Left ventricle myocardium superior (tissue), 1 donor: ENCODE measurements at regions not wholly inside any gene's neighbourhood (a gene's known extent, or its start where the extent isn't known, plus 50 kb on each side); places are given as distances from the start of the nearest gene placed in this dataset.

Experiments used
- ATAC-seq: fragments of 200-7000 bp; cut with Tn5 transposase; one replicate; pipeline ENCODE4 v1.9.1; 2020; ENCODE audit warnings: mild to moderate bottlenecking, moderate library complexity
- DNase-seq: peaks from one replicate; pipeline ENCODE4 v3.0.0-alpha.2; 2020
- intact Hi-C: fragments of 100-400 bp; cut with micrococcal nuclease; formaldehyde crosslinking; loops from one replicate; pipeline ENCODE4 v1.11.0; 2022
- donor health status: DM: no; HTN: yes; CAD: no; lungs with severe emphysema.

DNA sequence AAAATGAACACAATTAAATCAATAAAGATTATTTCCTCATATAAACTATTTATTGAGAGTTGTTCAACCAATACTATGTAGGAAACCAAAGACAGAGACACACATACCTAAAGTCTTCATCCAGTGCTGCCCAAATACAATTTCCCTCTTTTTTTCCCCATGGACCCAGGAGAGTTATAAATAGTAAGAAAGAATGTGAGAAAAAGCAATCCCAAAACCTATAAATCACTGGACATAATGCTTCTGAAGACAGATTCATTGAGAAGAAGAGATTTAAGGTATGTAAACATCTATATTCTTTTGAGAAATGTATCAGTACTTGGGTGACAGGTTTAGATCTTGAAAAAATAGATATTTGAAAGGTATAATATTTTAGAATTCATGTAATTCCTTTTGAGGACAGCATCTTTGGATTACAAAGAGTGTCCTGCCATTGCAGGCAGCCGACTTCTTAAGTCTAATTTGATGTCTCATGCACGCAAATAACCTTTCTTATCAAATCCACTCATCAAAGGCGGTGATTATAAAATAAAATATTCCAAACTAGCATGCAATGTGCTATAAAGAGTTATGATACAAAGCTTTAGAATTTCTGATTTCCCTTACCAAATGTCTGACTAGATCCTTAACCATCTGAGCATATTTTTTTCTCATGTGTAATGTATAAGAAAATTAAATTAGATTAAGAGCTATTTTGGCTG lies 739.4 kb downstream of the LIG4 start:
- intact Hi-C loops, result no loop called here
- DNase-seq, result no peak
- no peak for ATAC-seq

DNA sequence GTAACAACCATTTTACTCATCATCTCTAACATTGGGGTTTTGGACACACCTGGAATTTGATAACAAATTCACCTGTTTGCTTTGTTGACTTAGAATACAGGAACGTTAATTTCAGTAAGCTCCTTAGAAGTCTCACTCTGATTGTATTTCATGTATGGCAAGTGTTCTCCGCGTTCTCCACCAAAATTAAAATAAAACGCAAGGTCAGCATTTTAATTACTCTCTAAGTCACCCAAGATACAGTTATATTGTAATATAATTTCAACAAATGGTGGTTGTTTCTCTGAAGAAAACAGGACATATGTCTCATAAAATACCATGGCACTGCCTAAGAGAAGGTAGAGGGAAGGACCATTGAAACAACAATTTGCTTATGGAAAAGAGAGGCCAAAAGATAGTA lies 742.1 kb downstream of the LIG4 start:
- intact Hi-C loops, result no loop called here
- ATAC-seq, result no peak

DNA sequence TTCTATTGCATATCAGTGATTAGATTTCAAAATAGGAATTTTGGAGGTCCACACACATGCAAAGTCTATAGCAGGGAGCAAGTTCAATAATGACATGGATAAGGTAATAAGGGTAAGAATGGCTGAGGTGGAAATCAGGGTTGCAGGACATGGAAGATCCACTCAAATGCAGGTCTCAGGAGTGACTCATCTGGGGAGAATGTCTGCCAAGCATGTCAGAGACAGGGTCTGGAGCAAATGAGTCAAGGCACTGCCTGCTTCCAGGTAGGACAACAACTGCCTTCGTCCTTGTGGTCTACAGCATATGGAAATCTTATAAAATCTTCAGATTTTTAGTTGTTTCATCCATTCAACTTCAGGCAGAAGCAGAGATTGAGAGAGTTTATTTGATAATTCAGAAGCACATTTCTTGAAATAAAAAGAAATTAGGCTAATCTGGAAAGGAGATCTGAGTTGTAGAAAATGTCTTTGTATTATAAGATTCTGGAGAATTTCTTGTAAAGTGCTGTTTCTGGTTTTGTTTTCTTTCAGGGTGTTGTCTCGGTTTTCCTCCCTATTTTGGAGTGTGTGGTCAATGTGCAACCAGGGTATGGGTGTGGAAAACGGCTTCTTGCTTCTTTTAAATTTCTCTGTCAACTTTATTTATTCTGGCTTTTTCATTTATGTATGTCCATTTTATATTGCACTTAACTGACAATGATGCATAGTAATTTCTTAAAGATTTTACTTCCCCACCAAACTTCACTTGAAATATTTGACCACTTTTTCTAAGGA lies 748.8 kb downstream of the LIG4 start:
- ATAC-seq (no peak), DNase-seq (no peak)
- intact Hi-C loops, result no loop called here

More for the DNA sequence above, 742.1 kb downstream of the LIG4 start:
- DNase-seq, result no peak

DNA sequence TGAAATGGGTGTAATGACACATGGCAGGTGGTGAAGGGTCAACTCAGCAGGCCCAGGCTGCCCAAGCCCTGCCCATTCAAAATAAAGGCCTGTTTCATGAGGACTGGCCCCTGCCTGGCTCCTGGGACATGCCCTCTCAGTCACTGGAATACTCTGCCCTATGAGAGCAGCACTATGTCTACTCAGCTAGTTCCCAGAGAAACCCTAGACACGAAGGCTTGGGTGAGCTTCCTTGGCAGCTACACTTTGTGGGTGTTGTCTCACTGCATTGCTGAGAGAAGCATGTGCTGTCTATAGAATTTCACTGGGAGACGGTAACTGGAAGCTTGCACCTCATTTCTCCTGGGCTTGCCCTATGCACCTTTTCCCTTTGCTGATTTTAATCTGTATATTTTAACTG lies 752.8 kb downstream of the LIG4 start:
- DNase-seq (no peak), ATAC-seq (no peak)
- intact Hi-C loops, result no loop called here

DNA sequence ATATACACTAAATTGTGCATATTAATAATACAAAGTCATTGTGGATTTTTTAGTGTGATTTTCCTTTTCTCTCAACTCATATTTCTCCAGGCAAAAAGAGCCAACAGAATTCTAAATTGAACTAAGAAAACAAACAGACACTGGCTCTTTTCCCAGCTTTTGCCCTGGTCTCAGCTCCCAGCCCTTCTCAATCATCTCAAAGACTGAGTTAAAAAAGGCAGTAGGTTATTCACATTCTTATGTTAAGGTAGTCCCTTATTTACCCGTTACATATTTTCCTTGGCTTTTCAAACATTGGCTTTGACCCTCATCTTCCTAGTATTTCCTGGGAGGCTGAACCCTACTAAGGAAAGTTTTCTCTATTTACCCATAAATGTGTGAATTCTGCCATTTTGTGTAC lies 753.6 kb downstream of the LIG4 start:
- DNase-seq (no peak), ATAC-seq (no peak)
- intact Hi-C loops, result no loop called here

DNA sequence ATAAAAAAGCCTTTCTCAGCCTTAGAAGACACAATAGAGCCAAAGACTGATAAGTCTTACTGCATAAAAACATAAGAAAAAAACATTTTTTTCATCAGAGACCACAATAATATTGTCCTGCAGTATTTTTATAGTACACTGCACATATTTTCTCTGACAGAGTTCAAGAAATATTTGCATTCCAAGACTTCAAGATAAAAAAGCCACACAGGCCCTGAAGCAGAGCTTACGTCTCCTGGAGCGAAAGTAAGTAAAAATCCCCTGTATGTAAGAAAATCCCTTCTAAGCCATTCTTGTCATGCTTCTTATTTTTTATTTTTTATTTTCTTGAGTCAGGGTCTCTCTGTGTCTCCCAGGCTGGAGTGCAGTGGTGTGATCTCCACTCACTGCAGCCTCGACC lies 755.9 kb downstream of the LIG4 start:
- ATAC-seq, result no peak
- DNase-seq, result no peak
- intact Hi-C loops, result no loop called here

DNA sequence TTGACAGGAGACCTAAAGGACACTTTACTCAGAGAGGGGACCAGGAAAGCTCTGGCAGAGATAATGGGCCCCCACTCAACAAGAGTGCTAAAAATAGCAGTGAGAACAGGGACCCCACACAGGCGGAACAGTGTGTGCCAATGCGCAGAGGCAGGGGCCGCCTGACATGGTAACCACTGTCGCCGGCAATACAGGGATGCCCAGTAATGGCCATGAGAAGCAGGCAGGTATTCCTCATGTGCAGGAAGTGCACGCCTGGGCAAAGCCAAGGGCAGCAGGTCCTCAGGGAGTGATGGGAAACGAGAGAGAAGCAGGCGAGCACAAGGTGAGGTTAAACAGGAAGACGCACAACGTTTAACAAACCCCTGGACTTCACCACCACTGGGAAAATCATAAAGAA lies 757.1 kb downstream of the LIG4 start:
- intact Hi-C loops, result no loop called here
- ATAC-seq, result no peak
- DNase-seq, result no peak

DNA sequence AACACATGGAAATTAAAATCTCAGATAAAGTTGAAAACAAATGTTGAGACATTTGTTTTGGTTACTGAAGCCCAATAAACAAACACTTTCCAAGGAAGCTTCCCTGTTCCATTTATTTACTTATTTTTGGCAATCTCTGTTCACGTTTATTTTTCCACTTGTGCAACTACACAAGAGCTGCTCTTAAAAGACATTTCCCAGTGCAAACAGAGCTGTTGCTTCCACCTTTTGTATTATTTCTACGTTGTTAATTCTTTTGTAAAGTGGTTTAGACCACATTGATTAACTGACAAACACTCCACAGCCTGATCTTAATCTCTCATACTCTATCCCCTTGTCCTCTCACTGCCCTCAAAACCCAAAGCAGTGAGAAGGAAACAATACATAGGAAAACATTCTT lies 757.6 kb downstream of the LIG4 start:
- no peak for DNase-seq
- no peak for ATAC-seq
- intact Hi-C loops, result no loop called here

DNA sequence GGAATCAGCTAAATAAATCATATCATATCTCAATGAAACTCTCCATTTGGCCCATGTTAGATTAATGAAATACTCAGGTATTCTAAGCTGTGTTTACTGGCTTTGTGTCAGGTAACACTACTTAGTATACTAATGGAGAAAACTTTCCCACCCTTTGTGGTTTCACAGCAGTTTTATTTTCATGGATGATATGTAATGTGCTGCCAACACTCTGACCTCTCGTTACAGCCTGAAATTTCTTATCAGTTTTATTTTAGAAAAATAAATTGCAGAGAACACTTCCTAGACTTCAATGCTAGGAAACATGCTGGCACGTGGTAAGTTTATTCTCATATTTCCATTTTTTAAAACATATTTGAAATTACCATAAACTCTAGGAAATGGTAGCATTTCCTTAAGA lies 758.9 kb downstream of the LIG4 start:
- DNase-seq (no peak), ATAC-seq (no peak)
- intact Hi-C loops, result no loop called here

DNA sequence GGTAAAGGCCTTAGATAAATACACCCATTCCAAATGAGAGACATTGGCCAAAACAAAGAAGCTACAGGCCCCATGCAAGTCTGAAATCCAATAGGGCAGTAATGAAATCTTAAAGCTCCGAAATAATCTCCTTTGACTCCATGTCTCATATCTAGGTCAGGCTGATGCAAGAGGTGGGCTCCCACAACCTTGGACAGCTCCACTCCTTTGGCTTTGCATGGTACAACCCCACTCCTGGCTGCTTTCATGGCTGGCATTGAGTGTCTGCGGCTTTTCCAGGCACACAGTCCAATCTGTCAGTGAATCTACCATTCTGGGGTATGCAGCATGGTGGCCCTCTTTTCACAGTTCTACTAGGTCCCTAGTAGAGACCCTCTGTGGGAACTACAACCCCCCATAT lies 762.5 kb downstream of the LIG4 start:
- ATAC-seq, result no peak
- intact Hi-C loops, result no loop called here

DNA sequence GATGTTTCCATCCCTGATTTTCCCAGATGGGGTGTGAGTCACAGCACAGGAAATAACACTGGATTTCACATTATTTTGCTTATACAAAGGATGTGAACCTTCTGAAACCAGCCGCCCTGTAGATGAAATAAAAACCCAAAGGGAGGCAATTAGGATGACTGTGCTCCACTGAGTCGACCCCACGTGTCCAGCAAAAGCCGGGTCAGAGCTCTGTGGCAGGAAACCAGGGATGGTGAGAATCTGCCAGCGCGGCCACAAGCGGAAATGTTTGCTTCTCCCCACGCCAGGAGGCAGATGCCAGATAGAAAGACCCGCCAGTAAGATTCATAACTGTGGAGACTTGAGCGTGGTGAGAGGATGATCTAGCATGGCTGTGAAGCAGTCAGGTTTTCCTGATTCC lies 764.4 kb downstream of the LIG4 start:
- peak; percentile 30 for ATAC-seq
- intact Hi-C loops, result no loop called here
- DNase-seq, result peak; percentile 40

More for the DNA sequence above, 762.5 kb downstream of the LIG4 start:
- no peak for DNase-seq

DNA sequence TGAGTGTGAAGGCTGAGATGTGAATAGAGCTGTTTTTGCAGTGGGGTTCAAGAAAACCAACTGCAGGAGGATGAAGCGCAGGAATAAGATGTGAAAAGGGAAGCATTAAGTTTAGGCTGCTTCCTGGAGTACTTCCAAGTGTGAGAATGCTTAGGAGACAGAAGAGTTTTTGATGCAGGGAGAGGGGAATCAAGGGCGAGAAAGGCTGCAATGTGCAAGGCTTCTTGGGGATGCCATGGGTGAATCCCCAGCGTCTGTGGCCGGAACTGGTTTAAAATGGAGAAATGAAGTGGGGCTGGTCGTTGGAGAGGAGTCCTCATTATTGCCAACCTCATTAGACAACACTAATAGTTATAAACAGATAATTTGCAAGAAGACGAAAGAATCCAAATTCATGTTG lies 764.9 kb downstream of the LIG4 start:
- intact Hi-C loops, result no loop called here
- DNase-seq, result no peak
- no peak for ATAC-seq

DNA sequence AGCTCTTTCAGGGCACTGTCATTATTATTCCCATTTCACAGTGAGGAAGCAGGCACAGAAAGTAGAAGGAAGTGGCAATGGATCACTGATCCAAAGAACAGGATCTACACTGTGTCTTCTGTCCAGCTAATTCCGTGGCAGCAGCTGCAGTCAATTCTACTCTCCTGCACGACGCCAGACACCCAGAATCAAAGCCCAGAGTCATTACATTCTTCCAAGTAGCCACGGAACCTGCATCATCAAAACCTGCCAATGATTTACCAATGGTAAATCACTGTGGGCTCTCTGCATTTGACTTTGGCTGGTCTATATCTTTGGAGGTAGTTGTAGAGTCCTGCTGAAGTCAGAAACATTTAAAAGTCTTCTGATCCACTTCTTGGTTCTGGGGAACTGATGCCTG lies 767.7 kb downstream of the LIG4 start:
- intact Hi-C loops, result no loop called here
- no peak for ATAC-seq
- DNase-seq, result no peak

DNA sequence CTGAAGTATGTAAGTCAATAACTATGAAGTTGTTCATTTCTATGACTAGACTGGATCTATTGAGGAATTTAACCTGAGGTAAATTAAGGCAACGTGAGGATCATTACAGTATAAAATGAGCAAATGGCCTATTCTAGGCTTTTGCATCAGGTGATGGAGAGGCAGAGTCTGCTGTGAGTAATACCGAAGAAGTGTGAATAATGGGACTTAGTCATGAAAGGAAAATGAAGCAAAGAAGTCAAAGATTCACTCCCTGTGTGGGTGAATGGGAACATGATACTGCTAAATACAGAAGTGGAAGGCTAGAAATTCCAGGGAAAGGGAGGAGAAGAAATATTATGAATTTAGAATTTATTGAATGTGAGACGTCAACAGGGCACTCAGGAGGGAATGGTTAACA lies 774.1 kb downstream of the LIG4 start:
- intact Hi-C loops, result no loop called here
- ATAC-seq, result no peak
- DNase-seq, result no peak

DNA sequence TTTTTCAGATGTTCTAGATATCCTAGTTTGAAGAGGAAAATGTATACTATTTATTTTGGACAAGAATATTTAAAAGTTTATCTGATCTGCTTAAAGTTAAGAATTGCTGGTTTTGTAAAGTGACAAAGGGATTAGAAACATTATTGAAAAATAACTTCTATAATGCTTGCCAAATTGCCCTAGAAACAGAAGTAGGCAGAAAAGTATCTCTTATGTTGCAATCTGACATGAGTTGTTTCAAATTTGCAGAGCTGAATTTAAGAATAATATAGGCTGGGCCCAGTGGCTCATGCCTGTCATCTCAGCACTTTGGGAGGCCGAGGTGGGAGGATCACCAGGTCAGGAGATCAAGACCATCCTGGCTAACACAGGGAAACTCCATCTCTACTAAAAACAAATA lies 777.1 kb downstream of the LIG4 start:
- intact Hi-C loops, result no loop called here
- DNase-seq, result no peak
- no peak for ATAC-seq

DNA sequence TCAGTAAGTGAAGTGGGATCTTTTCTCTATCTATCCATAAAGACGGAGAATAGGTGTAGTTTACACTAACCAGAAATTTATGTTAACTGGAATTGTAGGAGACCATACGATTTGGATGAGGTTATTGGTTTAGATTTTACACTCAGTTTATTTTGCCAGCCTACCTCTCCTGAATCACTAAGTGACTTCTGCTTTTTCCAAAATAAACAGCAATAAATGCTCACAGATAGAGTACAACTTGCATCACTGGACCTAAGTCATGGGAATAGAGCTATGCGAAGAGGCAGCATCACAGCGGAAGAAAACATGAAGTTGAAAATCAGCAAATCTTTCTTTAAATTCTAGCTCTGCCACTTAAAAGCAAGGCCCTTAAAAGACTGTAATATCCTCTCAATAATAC lies 781.0 kb downstream of the LIG4 start:
- DNase-seq (no peak), ATAC-seq (no peak)
- intact Hi-C loops, result no loop called here

DNA sequence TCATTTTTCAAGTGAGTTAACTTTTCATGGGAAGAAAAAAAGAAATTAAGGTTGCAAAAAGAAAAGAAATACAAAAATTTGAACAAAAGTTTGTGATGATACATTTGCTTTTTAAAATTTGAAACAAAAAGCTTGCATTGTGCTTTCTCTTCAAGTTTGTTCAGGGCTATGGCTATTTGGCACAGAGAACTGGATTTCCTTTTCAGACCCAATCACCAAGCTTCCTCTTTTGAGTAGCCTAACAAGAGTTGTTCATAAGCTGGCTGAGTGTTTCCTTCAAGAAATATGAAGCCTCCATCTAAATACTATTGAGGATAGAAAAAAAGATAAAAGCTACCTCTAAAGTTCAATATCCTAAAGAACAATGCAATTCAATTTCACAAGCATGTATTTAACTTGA lies 787.8 kb downstream of the LIG4 start:
- DNase-seq (no peak), ATAC-seq (no peak)
- intact Hi-C loops, result no loop called here

DNA sequence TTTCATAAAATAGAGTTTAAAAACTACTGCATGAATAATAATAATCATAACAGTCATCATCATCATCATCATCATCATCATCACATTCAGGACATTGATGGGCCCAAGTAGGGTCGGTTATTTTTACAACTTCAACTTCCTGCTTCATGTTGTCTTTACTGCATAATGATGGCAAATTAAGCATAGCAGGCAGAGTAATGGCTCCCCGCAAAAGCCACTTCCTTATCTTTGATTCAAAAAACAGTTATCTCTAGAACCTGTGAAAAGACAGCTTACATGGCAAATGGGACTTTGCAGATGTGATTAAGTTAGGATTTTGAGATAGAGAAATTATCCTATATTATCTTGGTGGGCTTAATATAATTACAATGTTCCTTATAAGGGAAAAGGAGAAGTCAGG lies 792.9 kb downstream of the LIG4 start:
- ATAC-seq, result no peak
- intact Hi-C loops, result no loop called here
- DNase-seq, result no peak

DNA sequence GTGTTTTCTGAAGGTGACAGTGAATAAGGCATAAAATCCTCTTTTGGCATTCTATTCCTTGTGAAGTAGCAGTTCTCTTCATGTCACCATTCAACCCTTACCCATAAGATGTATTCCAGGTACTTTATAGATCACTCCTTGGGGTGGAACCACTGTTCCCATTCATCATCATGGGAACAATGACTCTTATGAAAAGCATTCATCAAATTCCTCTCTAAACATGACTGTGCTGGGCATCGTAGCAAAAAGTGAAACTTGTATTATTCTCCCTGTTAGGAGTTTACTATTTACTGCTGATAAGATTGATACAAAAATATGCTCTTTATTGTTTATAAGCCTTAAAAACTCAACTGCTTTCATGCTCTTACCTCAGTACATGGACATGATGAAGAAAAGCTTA lies 793.4 kb downstream of the LIG4 start:
- intact Hi-C loops, result no loop called here
- no peak for ATAC-seq
- DNase-seq, result no peak

DNA sequence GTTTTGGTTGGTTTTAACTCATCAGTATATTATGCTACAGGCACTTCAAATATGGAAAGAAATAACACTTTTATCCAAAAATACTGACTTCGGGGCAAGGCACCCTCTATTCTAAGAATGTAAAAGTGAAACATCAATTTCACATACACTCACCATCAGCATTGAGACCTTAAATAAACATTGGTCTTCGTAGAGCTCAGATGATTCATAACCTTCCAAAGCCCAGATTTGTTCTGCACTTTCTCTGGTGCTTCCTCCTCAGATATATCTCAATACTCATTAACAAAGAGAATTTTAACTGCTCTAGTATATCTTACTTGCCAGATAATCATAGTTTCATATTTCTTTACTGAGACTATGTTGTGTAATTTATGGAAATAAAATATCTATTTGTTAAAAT lies 794.3 kb downstream of the LIG4 start:
- DNase-seq, result no peak
- intact Hi-C loops, result no loop called here
- no peak for ATAC-seq

DNA sequence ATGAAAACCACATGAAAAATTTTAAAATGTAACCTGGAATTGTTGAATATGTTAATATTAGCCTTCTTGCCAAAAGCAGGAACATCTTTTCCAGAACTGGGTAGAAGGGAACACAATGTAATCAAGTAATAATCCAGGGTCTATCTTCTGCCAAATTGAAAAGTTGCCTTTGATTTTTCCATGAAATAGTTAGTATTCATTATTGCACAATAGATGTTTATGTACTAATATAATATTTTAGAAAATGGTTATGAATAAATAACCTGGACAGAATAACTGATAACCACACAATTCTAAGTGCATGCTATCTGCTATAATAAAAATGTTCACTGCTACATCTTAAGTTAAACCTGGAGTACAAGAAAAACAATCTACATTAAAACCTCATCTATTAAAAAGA lies 802.3 kb downstream of the LIG4 start:
- intact Hi-C loops, result no loop called here
- DNase-seq, result no peak
- no peak for ATAC-seq
